B cell (primary cell): ENCODE measurements at regions not wholly inside any gene's neighbourhood (a gene's known extent, or its start where the extent isn't known, plus 50 kb on each side); places are given as distances from the start of the nearest gene placed in this dataset.

Experiments used
- ATAC-seq: fragments of 200-7000 bp; cut with Tn5 transposase; one replicate; pipeline ENCODE4 v1.10.0; 2021; ENCODE audit warnings: low read depth, mild to moderate bottlenecking, moderate number of reproducible peaks, moderate library complexity
- CTCF ChIA-PET: fragments of 350-600 bp; sonication (Branson Sonifier 250); formaldehyde crosslinking; loops from one replicate; lab custom pipeline; 2021; ENCODE audit warnings: antibody characterized with exemption, inconsistent platforms; lab: Charles Lee
- POLR2A ChIA-PET: fragments of 350-600 bp; sonication (Branson Sonifier 250); formaldehyde crosslinking; loops from one replicate; lab custom pipeline; 2021; ENCODE audit warnings: antibody characterized with exemption; lab: Charles Lee
- DNase-seq: peaks from one replicate; pipeline ENCODE4 v3.0.0; 2013
- H2AFZ ChIP-seq: 2 replicates; pipeline ENCODE4 v1.6.1; 2012; ENCODE audit warnings: mild to moderate bottlenecking, low read depth, low read length; ENCODE audit not compliant: insufficient read depth, poor library complexity, severe bottlenecking
- H3K27ac ChIP-seq, 2 donors: 1 replicate in 1 of 2; 2 replicates in 1 of 2; pipeline ENCODE4 v1.5.1; 2012 to 2013; ENCODE audit warnings: low read length in 2 of 2, mild to moderate bottlenecking in 2 of 2, moderate library complexity in 1 of 2
- H3K27me3 ChIP-seq, 4 experiments: fragments of 200-600 bp in 1 of 4; sonication (generic) in 1 of 4; replicated peaks in 1 of 4; 1 replicate in 2 of 4; 2 replicates in 2 of 4; pipeline versions ENCODE4 v1.6.1 to v1.7.0; 2013 to 2016; ENCODE audit warnings: low read length in 3 of 4, mild to moderate bottlenecking in 2 of 4, mixed read lengths in 1 of 4, moderate library complexity in 1 of 4; ENCODE audit not compliant: insufficient read depth in 4 of 4, control insufficient read depth in 3 of 4; ENCODE audit errors: control extremely low read depth in 1 of 4
- H3K36me3 ChIP-seq, 2 experiments: replicated peaks in 1 of 2; 1 replicate in 1 of 2; 2 replicates in 1 of 2; pipeline versions ENCODE4 v1.6.1 to v1.7.1; 2013; ENCODE audit warnings: low read length in 1 of 2; ENCODE audit not compliant: insufficient read depth in 2 of 2, control insufficient read depth in 1 of 2; ENCODE audit errors: control extremely low read depth in 1 of 2, extremely low read depth in 1 of 2
- H3K4me1 ChIP-seq, 2 donors: fragments of 200-600 bp in 1 of 2; sonication (generic) in 1 of 2; 1 replicate in 1 of 2; 2 replicates in 1 of 2; pipeline versions ENCODE4 v1.5.1 to v1.6.1; 2013 to 2017; ENCODE audit warnings: low read length in 2 of 2; ENCODE audit not compliant: control insufficient read depth in 2 of 2, insufficient read depth in 2 of 2
- H3K4me2 ChIP-seq: replicated peaks from 2 replicates; pipeline ENCODE3; 2012; ENCODE audit warnings: mild to moderate bottlenecking, low read depth, low read length; ENCODE audit not compliant: poor library complexity, severe bottlenecking
- H3K4me3 ChIP-seq, 5 experiments: fragments of 200-600 bp in 1 of 5; sonication (generic) in 1 of 5; 1 replicate in 3 of 5; 2 replicates in 2 of 5; pipeline versions ENCODE4 v1.5.1 to v1.7.0; 2011 to 2016; ENCODE audit warnings: low read length in 4 of 5, mild to moderate bottlenecking in 4 of 5, low read depth in 2 of 5, control low read depth in 1 of 5, moderate library complexity in 1 of 5; ENCODE audit not compliant: insufficient read depth in 1 of 5; ENCODE audit errors: control extremely low read depth in 1 of 5, extremely low read depth in 1 of 5
- H3K79me2 ChIP-seq: fragments of 200-600 bp; sonication (generic); one replicate; pipeline ENCODE4 v1.6.0; 2016; ENCODE audit warnings: low read length; ENCODE audit not compliant: control insufficient read depth, insufficient read depth
- H3K9ac ChIP-seq: fragments of 200-600 bp; sonication (generic); 2 replicates; pipeline ENCODE4 v1.6.1; 2017; ENCODE audit warnings: mild to moderate bottlenecking, low read length, moderate library complexity
- H3K9me3 ChIP-seq, 3 donors: one replicate each; pipeline versions ENCODE4 v1.6.1 to v1.7.1; 2013; ENCODE audit warnings: low read length in 2 of 3; ENCODE audit not compliant: control insufficient read depth in 2 of 3, insufficient read depth in 1 of 3; ENCODE audit errors: control extremely low read depth in 1 of 3
- H4K20me1 ChIP-seq: 2 replicates; pipeline ENCODE4 v1.6.0; 2012; ENCODE audit warnings: mild to moderate bottlenecking, low read length; ENCODE audit not compliant: insufficient read depth, control insufficient read depth, poor library complexity, severe bottlenecking
- H3K27ac Mint-ChIP-seq: one replicate; pipeline ENCODE4 v1.8.0; 2021; ENCODE audit warnings: mixed read lengths
- H3K27me3 Mint-ChIP-seq: one replicate; pipeline ENCODE4 v1.8.0; 2021; ENCODE audit warnings: mixed read lengths
- H3K4me1 Mint-ChIP-seq: one replicate; pipeline ENCODE4 v1.8.0; 2021; ENCODE audit warnings: mixed read lengths
- H3K4me3 Mint-ChIP-seq: one replicate; pipeline ENCODE4 v1.8.0; 2021; ENCODE audit warnings: mixed read lengths
- H3K9me3 Mint-ChIP-seq: one replicate; pipeline ENCODE4 v1.8.0; 2022; ENCODE audit warnings: mixed read lengths; ENCODE audit not compliant: insufficient read depth
- CTCF ChIP-seq: fragments of 200-600 bp; IDR thresholded peaks from one replicate; pipeline ENCODE4 v1.8.0; 2022; ENCODE audit warnings: antibody characterized with exemption, mild to moderate bottlenecking
- EZH2 ChIP-seq: IDR thresholded peaks from 2 replicates; pipeline ENCODE4 v1.6.1; 2012; ENCODE audit warnings: borderline replicate concordance, low read depth, mild to moderate bottlenecking, moderate library complexity, low read length; ENCODE audit not compliant: insufficient read depth, poor library complexity, severe bottlenecking
- whole genome bisulfite sequencing: methylation state at CpG from one replicate; pipeline ENCODE4 v1.1.5; 2013; ENCODE audit warnings: missing lambda C conversion rate; ENCODE audit not compliant: insufficient coverage; 5-methylcytosine and 5-hydroxymethylcytosine counted together
- intact Hi-C: fragments of 100-400 bp; cut with micrococcal nuclease; formaldehyde crosslinking; loops from one replicate; pipeline ENCODE4 v1.10.0; 2022

- POLR2A ChIA-PET: no interaction called here
Observed at GRCh38 chr12:41919526-41920261, 225.0 kb downstream of the GXYLT1 start.

More at GRCh38 chr12:41919526-41920261, 225.0 kb downstream of the GXYLT1 start:
- H4K20me1 ChIP-seq: no peaks in the 10 kb centered on the region
- Mint-ChIP-seq H3K4me1 (no peaks in the 10 kb centered on the region), H3K4me3 (no peak overlapping the region), H3K27me3 (peaks cover 23% of the 10 kb centered on the region), H3K27ac (no peak overlapping the region), H3K9me3 (no peaks in the 10 kb centered on the region)
- no peak overlapping the region for H3K9ac ChIP-seq
- 70% methylated on average over 2 of the region's 9 CpGs for WGBS
- DNase-seq (no peak), ATAC-seq (no peak)
- CTCF ChIA-PET: no interaction called here
- H3K79me2 ChIP-seq: no peaks in the 10 kb centered on the region
- no peaks in the 10 kb centered on the region for H3K9me3 ChIP-seq
- no peak overlapping the region for H3K4me3 ChIP-seq
- H3K27me3 ChIP-seq: no peaks in the 10 kb centered on the region
- H3K36me3 ChIP-seq: no peaks in the 10 kb centered on the region
- intact Hi-C loops: no loop called here
- no peak overlapping the region for H3K4me2 ChIP-seq
- no peak overlapping the region for H3K27ac ChIP-seq
- no peaks in the 10 kb centered on the region for H3K4me1 ChIP-seq
- H2AFZ ChIP-seq: no peak overlapping the region
- TF ChIP-seq CTCF (no peak), EZH2 (no peak)
